ENCODE measurements at regions not wholly inside any gene's neighbourhood (a gene's known extent, or its start where the extent isn't known, plus 50 kb on each side); places are given as distances from the start of the nearest gene placed in this dataset.
"Not testable (repeated sequence)": the region's sequence is repeated elsewhere in the genome, so short reads cannot be mapped to it uniquely, and the experiment has no call there.

GRCh38 chr16:65254144-65254543 is 132.3 kb upstream of the CDH11 start:
- no peak for TF ChIP-seq CTCF (IDR thresholded peaks at IDR 0.05; ENCODE audit: poor library complexity, severe bottlenecking)
- Histone ChIP-seq H3K36me3 (ENCODE audit: low read depth) (no peaks in the 10 kb centered on the region), H3K27ac (ENCODE audit: poor library complexity, severe bottlenecking) (no peak overlapping the region), H3K4me1 (ENCODE audit: insufficient read depth, poor library complexity, severe bottlenecking) (no peaks in the 10 kb centered on the region), H3K27me3 (ENCODE audit: insufficient read depth, poor library complexity, severe bottlenecking) (no peaks in the 10 kb centered on the region), H3K9me3 (ENCODE audit: severe bottlenecking) (no peaks in the 10 kb centered on the region), H3K4me3 (ENCODE audit: severe bottlenecking) (no peak overlapping the region)
- ATAC-seq (ENCODE audit: low read depth) (no peak), DNase-seq (ENCODE audit: low spot score) (no peak)

GRCh38 chr16:65249768-65250167 is 127.9 kb upstream of the CDH11 start:
- no peak overlapping the region for H3K4me3 ChIP-seq (ENCODE audit: severe bottlenecking)
- H3K27me3 ChIP-seq (ENCODE audit: insufficient read depth, poor library complexity, severe bottlenecking) = no peaks in the 10 kb centered on the region
- H3K4me1 ChIP-seq (ENCODE audit: insufficient read depth, poor library complexity, severe bottlenecking) = no peaks in the 10 kb centered on the region
- TF ChIP-seq CTCF (IDR thresholded peaks at IDR 0.05; ENCODE audit: poor library complexity, severe bottlenecking) = no peak
- DNase-seq (ENCODE audit: low spot score) (no peak), ATAC-seq (ENCODE audit: low read depth) (no peak)
- no peaks in the 10 kb centered on the region for H3K36me3 ChIP-seq (ENCODE audit: low read depth)
- H3K27ac ChIP-seq (ENCODE audit: poor library complexity, severe bottlenecking) = no peak overlapping the region
- H3K9me3 ChIP-seq (ENCODE audit: severe bottlenecking) = no peaks in the 10 kb centered on the region

GRCh38 chr16:65244787-65245186 is 122.9 kb upstream of the CDH11 start:
- no peak overlapping the region for H3K4me3 ChIP-seq (ENCODE audit: severe bottlenecking)
- no peaks in the 10 kb centered on the region for H3K36me3 ChIP-seq (ENCODE audit: low read depth)
- no peak for ATAC-seq (ENCODE audit: low read depth)

GRCh38 chr16:65235339-65236177 is 113.7 kb upstream of the CDH11 start:
- Histone ChIP-seq H3K27ac (ENCODE audit: poor library complexity, severe bottlenecking) (no peak overlapping the region), H3K36me3 (ENCODE audit: low read depth) (no peaks in the 10 kb centered on the region), H3K4me3 (ENCODE audit: severe bottlenecking) (no peak overlapping the region), H3K9me3 (ENCODE audit: severe bottlenecking) (no peaks in the 10 kb centered on the region), H3K27me3 (ENCODE audit: insufficient read depth, poor library complexity, severe bottlenecking) (no peaks in the 10 kb centered on the region), H3K4me1 (ENCODE audit: insufficient read depth, poor library complexity, severe bottlenecking) (no peaks in the 10 kb centered on the region)
- no peak for TF ChIP-seq CTCF (IDR thresholded peaks at IDR 0.05; ENCODE audit: poor library complexity, severe bottlenecking)
- no peak for ATAC-seq (ENCODE audit: low read depth)
- DNase-seq (ENCODE audit: low spot score) = no peak

More at GRCh38 chr16:65244787-65245186, 122.9 kb upstream of the CDH11 start:
- no peak for TF ChIP-seq CTCF (IDR thresholded peaks at IDR 0.05; ENCODE audit: poor library complexity, severe bottlenecking)
- Histone ChIP-seq H3K27me3 (ENCODE audit: insufficient read depth, poor library complexity, severe bottlenecking) (no peaks in the 10 kb centered on the region), H3K9me3 (ENCODE audit: severe bottlenecking) (no peaks in the 10 kb centered on the region), H3K27ac (ENCODE audit: poor library complexity, severe bottlenecking) (no peak overlapping the region), H3K4me1 (ENCODE audit: insufficient read depth, poor library complexity, severe bottlenecking) (no peaks in the 10 kb centered on the region)
- DNase-seq (ENCODE audit: low spot score) = no peak

- DNase-seq (ENCODE audit: low spot score); ATAC-seq (ENCODE audit: low read depth): not testable (repeated sequence)
Observed at GRCh38 chr16:65234721-65235320, 113.0 kb upstream of the CDH11 start.

More at GRCh38 chr16:65234721-65235320, 113.0 kb upstream of the CDH11 start:
- H3K27me3 ChIP-seq (ENCODE audit: insufficient read depth, poor library complexity, severe bottlenecking); H3K4me1 ChIP-seq (ENCODE audit: insufficient read depth, poor library complexity, severe bottlenecking); H3K27ac ChIP-seq (ENCODE audit: poor library complexity, severe bottlenecking); H3K9me3 ChIP-seq (ENCODE audit: severe bottlenecking); H3K4me3 ChIP-seq (ENCODE audit: severe bottlenecking); H3K36me3 ChIP-seq (ENCODE audit: low read depth): not testable (repeated sequence)
